HG03097 (cell line): ENCODE measurements at regions not wholly inside any gene's neighbourhood (a gene's known extent, or its start where the extent isn't known, plus 50 kb on each side); places are given as distances from the start of the nearest gene placed in this dataset.

Source experiments
- ATAC-seq: cut with Tn5 transposase; IDR thresholded peaks from one replicate; pipeline ENCODE4 v1.9.1; 2021; ENCODE audit not compliant: unreplicated experiment, low FRiP score

GRCh38 chr11:131043251-131043650, 127.0 kb upstream of the SNX19 start:
- ATAC-seq, result no peak

- ATAC-seq, result no peak
These were observed 128.6 kb upstream of the SNX19 start for GRCh38 chr11:131044851-131045250.

- no peak for ATAC-seq
These were observed 136.1 kb upstream of the SNX19 start for GRCh38 chr11:131052367-131052766.

- no peak for ATAC-seq
These were observed 139.8 kb upstream of the SNX19 start for GRCh38 chr11:131056036-131056435.

GRCh38 chr11:131063638-131064037, 147.4 kb upstream of the SNX19 start:
- ATAC-seq, result no peak

GRCh38 chr11:131064373-131064991, 148.2 kb upstream of the SNX19 start:
- peak; percentile 76 for ATAC-seq

GRCh38 chr11:131065435-131066413, 149.4 kb upstream of the SNX19 start:
- ATAC-seq, result no peak

- no peak for ATAC-seq
These were observed 150.3 kb upstream of the SNX19 start for GRCh38 chr11:131066551-131066950.

- no peak for ATAC-seq
These were observed 154.1 kb upstream of the SNX19 start for GRCh38 chr11:131070365-131070764.

- no peak for ATAC-seq
These were observed 156.9 kb upstream of the SNX19 start for GRCh38 chr11:131073167-131073566.

GRCh38 chr11:131074573-131074972, 158.3 kb upstream of the SNX19 start:
- no peak for ATAC-seq

- ATAC-seq, result no peak
These were observed 161.1 kb upstream of the SNX19 start for GRCh38 chr11:131077340-131077739.

- ATAC-seq, result no peak
These were observed 162.8 kb upstream of the SNX19 start for GRCh38 chr11:131079036-131079435.

- no peak for ATAC-seq
These were observed 173.5 kb upstream of the SNX19 start for GRCh38 chr11:131089727-131090245.

GRCh38 chr11:131092469-131092868, 176.2 kb upstream of the SNX19 start:
- no peak for ATAC-seq

- no peak for ATAC-seq
These were observed 178.5 kb upstream of the SNX19 start for GRCh38 chr11:131094827-131095226.

- no peak for ATAC-seq
These were observed 179.4 kb upstream of the SNX19 start for GRCh38 chr11:131095511-131096185.

- no peak for ATAC-seq
These were observed 182.7 kb upstream of the SNX19 start for GRCh38 chr11:131099013-131099412.

GRCh38 chr11:131099746-131100145, 183.5 kb upstream of the SNX19 start:
- no peak for ATAC-seq

GRCh38 chr11:131108760-131109159, 192.5 kb upstream of the SNX19 start:
- ATAC-seq, result no peak

GRCh38 chr11:131109257-131109656, 193.0 kb upstream of the SNX19 start:
- ATAC-seq, result no peak
